ENCODE measurements at regions not wholly inside any gene's neighbourhood (a gene's known extent, or its start where the extent isn't known, plus 50 kb on each side); places are given as distances from the start of the nearest gene placed in this dataset.
"Not testable (repeated sequence)": the region's sequence is repeated elsewhere in the genome, so short reads cannot be mapped to it uniquely, and the experiment has no call there.

GRCh38 chr3:178117641-178118040 lies 418.6 kb upstream of the KCNMB2 start:
- Histone ChIP-seq H3K9me3 (no peaks in the 10 kb centered on the region), H3K27me3 (no peaks in the 10 kb centered on the region), H3K4me1 (no peaks in the 10 kb centered on the region), H3K36me3 (ENCODE audit: low read depth, missing control alignments) (no peaks in the 10 kb centered on the region), H3K4me3 (no peak overlapping the region), H3K27ac (no peak overlapping the region)
- no peak for DNase-seq
- intact Hi-C loops (cut with DNase I; ENCODE audit: low total_unique reads): no loop called here
- 100% methylated on average over 3 of the region's 3 CpGs for WGBS, 2 donors
- TF ChIP-seq POLR2A (IDR thresholded peaks at IDR 0.05) (no peak), CTCF (IDR thresholded peaks at IDR 0.05) (no peak)

GRCh38 chr3:178119608-178120295 lies 416.5 kb upstream of the KCNMB2 start:
- H3K36me3 ChIP-seq (ENCODE audit: low read depth, missing control alignments); H3K27ac ChIP-seq; H3K4me3 ChIP-seq; DNase-seq; intact Hi-C loops (cut with DNase I; ENCODE audit: low total_unique reads); H3K9me3 ChIP-seq; H3K4me1 ChIP-seq; H3K27me3 ChIP-seq: not testable (repeated sequence)
- 89 to 92% methylated on average over 6 of the region's 6 CpGs for WGBS, 2 donors

GRCh38 chr3:178120367-178120766 lies 415.9 kb upstream of the KCNMB2 start:
- no peak for DNase-seq
- Histone ChIP-seq H3K9me3 (no peaks in the 10 kb centered on the region), H3K4me1 (no peaks in the 10 kb centered on the region), H3K27me3 (no peaks in the 10 kb centered on the region), H3K4me3 (no peak overlapping the region), H3K36me3 (ENCODE audit: low read depth, missing control alignments) (no peaks in the 10 kb centered on the region), H3K27ac (no peak overlapping the region)
- intact Hi-C loops (cut with DNase I; ENCODE audit: low total_unique reads): no loop called here
- TF ChIP-seq POLR2A (IDR thresholded peaks at IDR 0.05): no peak
- WGBS, 2 donors: 95 to 97% methylated on average over 2 of the region's 2 CpGs

- no peak for DNase-seq
- Histone ChIP-seq H3K36me3 (ENCODE audit: low read depth, missing control alignments) (no peaks in the 10 kb centered on the region), H3K4me3 (no peak overlapping the region), H3K27ac (no peak overlapping the region), H3K27me3 (no peaks in the 10 kb centered on the region), H3K4me1 (no peaks in the 10 kb centered on the region), H3K9me3 (no peaks in the 10 kb centered on the region)
- intact Hi-C loops (cut with DNase I; ENCODE audit: low total_unique reads): no loop called here
- no peak for TF ChIP-seq CTCF (IDR thresholded peaks at IDR 0.05)
- TF ChIP-seq POLR2A (IDR thresholded peaks at IDR 0.05): no peak
- 69 to 70% methylated on average over 1 of the region's 1 CpG for WGBS, 2 donors
These were observed 409.6 kb upstream of the KCNMB2 start for GRCh38 chr3:178126686-178127085.

GRCh38 chr3:178127221-178127620 lies 409.0 kb upstream of the KCNMB2 start:
- H3K4me3 ChIP-seq: no peak overlapping the region
- no peak overlapping the region for H3K27ac ChIP-seq
- no peaks in the 10 kb centered on the region for H3K9me3 ChIP-seq
- H3K4me1 ChIP-seq: no peaks in the 10 kb centered on the region
- intact Hi-C loops (cut with DNase I; ENCODE audit: low total_unique reads): no loop called here
- no peak for DNase-seq
- TF ChIP-seq CTCF (IDR thresholded peaks at IDR 0.05) (no peak), POLR2A (IDR thresholded peaks at IDR 0.05) (no peak)
- 81 to 86% methylated on average over 11 of the region's 11 CpGs for WGBS, 2 donors
- H3K27me3 ChIP-seq: no peaks in the 10 kb centered on the region
- H3K36me3 ChIP-seq (ENCODE audit: low read depth, missing control alignments): no peaks in the 10 kb centered on the region

DNA sequence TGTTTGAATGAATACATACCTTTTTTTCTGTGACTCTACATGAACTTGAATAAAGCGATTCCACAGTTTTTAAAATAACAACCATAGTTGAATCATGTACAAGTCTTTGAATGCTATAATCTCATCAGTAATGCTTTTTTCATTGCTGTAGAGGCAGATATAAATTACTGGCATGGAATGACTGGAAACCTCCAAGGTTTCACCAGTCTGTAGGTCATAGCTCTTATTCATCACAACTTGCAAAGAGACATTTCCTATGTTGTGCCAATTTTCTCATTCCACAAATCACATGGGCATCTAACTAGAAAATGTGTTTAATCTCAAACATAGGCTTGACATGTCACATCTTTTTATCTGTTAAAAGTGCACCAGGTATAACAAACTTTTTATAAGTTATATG lies 407.1 kb upstream of the KCNMB2 start:
- Histone ChIP-seq H3K36me3 (ENCODE audit: low read depth, missing control alignments) (no peaks in the 10 kb centered on the region), H3K9me3 (no peaks in the 10 kb centered on the region), H3K27me3 (no peaks in the 10 kb centered on the region), H3K27ac (no peak overlapping the region), H3K4me3 (no peak overlapping the region), H3K4me1 (no peaks in the 10 kb centered on the region)
- WGBS, 2 donors: 94 to 97% methylated on average over 1 of the region's 1 CpG
- DNase-seq: no peak
- TF ChIP-seq CTCF (IDR thresholded peaks at IDR 0.05): no peak
- TF ChIP-seq POLR2A (IDR thresholded peaks at IDR 0.05): no peak
- intact Hi-C loops (cut with DNase I; ENCODE audit: low total_unique reads): no loop called here

Data from testis (tissue), 2 donors.